ENCODE measurements at regions not wholly inside any gene's neighbourhood (a gene's known extent, or its start where the extent isn't known, plus 50 kb on each side); places are given as distances from the start of the nearest gene placed in this dataset.
"Not testable (repeated sequence)": the region's sequence is repeated elsewhere in the genome, so short reads cannot be mapped to it uniquely, and the experiment has no call there.

DNA sequence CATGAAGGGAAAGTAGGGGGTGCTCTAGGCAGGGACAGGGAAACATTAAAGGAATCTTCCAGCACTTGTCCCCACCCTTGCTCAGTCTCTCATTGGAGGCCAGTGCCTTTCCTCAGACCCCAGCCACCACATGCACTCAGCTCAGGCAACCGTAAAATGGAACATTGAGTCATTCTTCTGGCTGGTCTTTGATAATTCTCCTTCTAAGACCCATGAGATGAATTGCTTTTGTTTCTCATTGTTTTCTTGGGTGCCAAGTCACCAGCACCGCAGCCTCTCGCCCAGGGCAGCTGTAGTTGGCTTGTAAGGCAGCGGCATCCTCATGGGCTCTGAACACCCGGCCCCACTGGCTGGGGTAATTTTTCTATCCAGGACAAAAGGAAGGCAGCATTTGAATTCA, 108.2 kb downstream of the PHETA1 start:
- no peaks in the 10 kb centered on the region for H3K27me3 ChIP-seq (ENCODE audit: insufficient read depth, low read length)
- no peak overlapping the region for H2AK5ac ChIP-seq (ENCODE audit: low read length)
- no peak overlapping the region for H3K14ac ChIP-seq (ENCODE audit: low read length)
- H3K9ac ChIP-seq (ENCODE audit: low read length) = no peak overlapping the region
- H3K9me3 ChIP-seq (ENCODE audit: insufficient read depth, low read depth, low read length) = peaks cover 2% of the 10 kb centered on the region
- H3K27ac ChIP-seq (ENCODE audit: low read depth, low read length) = no peak overlapping the region
- no peaks in the 10 kb centered on the region for H3K4me1 ChIP-seq (ENCODE audit: control insufficient read depth in 1 of 2, insufficient read depth in 2 of 2, low read length in 2 of 2)
- no peak overlapping the region for H4K8ac ChIP-seq (ENCODE audit: low read depth, low read length)
- H4K12ac ChIP-seq (ENCODE audit: low read depth, low read length) = no peak overlapping the region
- no CpG with 5 or more reads among the region's 5 CpGs for WGBS (ENCODE audit: extremely low coverage, insufficient coverage, insufficient read length)
- H2BK120ac ChIP-seq (ENCODE audit: insufficient read depth, low read length, poor library complexity) = no peak overlapping the region
- no peaks in the 10 kb centered on the region for H3K36me3 ChIP-seq (ENCODE audit: control insufficient read depth in 1 of 2, insufficient read depth in 2 of 2, low read length in 2 of 2)
- H4K91ac ChIP-seq (ENCODE audit: low read depth, low read length) = no peak overlapping the region
- no peak overlapping the region for H3K18ac ChIP-seq (ENCODE audit: low read length)
- H3K79me2 ChIP-seq (ENCODE audit: control insufficient read depth, insufficient read depth, low read length, poor library complexity) = no peaks in the 10 kb centered on the region
- H3K23ac ChIP-seq (ENCODE audit: low read length) = no peak overlapping the region
- H3K4me3 ChIP-seq (ENCODE audit: low read depth, low read length) = no peak overlapping the region
- H3K4ac ChIP-seq (ENCODE audit: low read depth, low read length) = no peak overlapping the region
- no peak for DNase-seq
- H2AFZ ChIP-seq (ENCODE audit: insufficient read depth, low read length, poor library complexity) = no peak overlapping the region
- no peaks in the 10 kb centered on the region for H3K79me1 ChIP-seq (ENCODE audit: low read length)
- H3K4me2 ChIP-seq (ENCODE audit: low read length) = no peak overlapping the region
- H2BK12ac ChIP-seq (ENCODE audit: low read length) = no peak overlapping the region
- no peak overlapping the region for H2BK5ac ChIP-seq (ENCODE audit: low read depth, low read length, poor library complexity)

DNA sequence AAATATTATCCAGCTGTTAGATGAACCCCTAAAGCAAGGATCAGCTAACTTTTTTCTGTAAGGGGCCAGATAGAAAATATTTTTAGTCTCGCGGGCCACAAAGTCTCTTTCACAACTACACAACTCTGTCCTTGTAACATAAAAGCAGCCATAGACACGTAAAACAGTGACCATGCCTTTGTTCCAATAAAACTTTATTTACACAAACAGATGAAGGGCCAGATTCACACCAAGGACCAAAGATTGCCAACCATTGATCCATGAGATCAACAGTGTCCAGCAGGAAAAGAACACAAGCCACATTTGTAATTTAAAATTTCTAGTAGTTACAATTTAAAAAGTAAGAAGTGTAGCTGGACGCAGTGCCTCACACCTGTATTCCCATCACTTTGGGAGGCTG, 109.7 kb downstream of the PHETA1 start:
- WGBS (ENCODE audit: extremely low coverage, insufficient coverage, insufficient read length) = no CpG with 5 or more reads among the region's 4 CpGs
- H3K18ac ChIP-seq (ENCODE audit: low read length) = no peak overlapping the region

DNA sequence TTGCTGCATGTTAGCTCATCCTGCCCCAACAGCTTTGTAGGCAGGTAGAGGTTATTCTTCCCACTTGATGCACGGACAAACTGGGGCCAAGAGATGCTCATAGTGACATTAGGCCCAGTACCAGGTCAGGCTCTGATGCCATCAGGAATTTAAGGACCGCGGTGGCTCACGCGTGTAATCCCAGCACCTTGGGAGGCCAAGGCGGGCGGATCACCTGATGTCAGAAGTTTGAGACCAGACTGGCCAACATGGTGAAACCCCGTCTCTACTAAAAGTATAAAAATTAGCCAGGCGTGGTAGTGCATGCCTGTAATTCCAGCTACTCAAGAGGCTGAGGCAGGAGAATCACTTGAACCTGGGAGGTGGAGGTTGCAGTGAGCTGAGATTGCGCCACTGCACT, 110.8 kb downstream of the PHETA1 start:
- not testable (repeated sequence) for H3K23ac ChIP-seq (ENCODE audit: low read length); H3K36me3 ChIP-seq (ENCODE audit: control insufficient read depth in 1 of 2, insufficient read depth in 2 of 2, low read length in 2 of 2); H2AFZ ChIP-seq (ENCODE audit: insufficient read depth, low read length, poor library complexity); H3K9ac ChIP-seq (ENCODE audit: low read length); H3K4me2 ChIP-seq (ENCODE audit: low read length); H3K79me1 ChIP-seq (ENCODE audit: low read length); H2BK5ac ChIP-seq (ENCODE audit: low read depth, low read length, poor library complexity); H2AK5ac ChIP-seq (ENCODE audit: low read length); H4K12ac ChIP-seq (ENCODE audit: low read depth, low read length); H3K27me3 ChIP-seq (ENCODE audit: insufficient read depth, low read length); H2BK120ac ChIP-seq (ENCODE audit: insufficient read depth, low read length, poor library complexity); H3K4me1 ChIP-seq (ENCODE audit: control insufficient read depth in 1 of 2, insufficient read depth in 2 of 2, low read length in 2 of 2); H3K14ac ChIP-seq (ENCODE audit: low read length); H3K4me3 ChIP-seq (ENCODE audit: low read depth, low read length); H2BK12ac ChIP-seq (ENCODE audit: low read length); H4K91ac ChIP-seq (ENCODE audit: low read depth, low read length); H3K4ac ChIP-seq (ENCODE audit: low read depth, low read length); H4K8ac ChIP-seq (ENCODE audit: low read depth, low read length); H3K9me3 ChIP-seq (ENCODE audit: insufficient read depth, low read depth, low read length); H3K18ac ChIP-seq (ENCODE audit: low read length); H3K79me2 ChIP-seq (ENCODE audit: control insufficient read depth, insufficient read depth, low read length, poor library complexity); H3K27ac ChIP-seq (ENCODE audit: low read depth, low read length); DNase-seq
- no CpG with 5 or more reads among the region's 10 CpGs for WGBS (ENCODE audit: extremely low coverage, insufficient coverage, insufficient read length)

More for the DNA sequence above, 109.7 kb downstream of the PHETA1 start:
- Histone ChIP-seq H3K79me1 (ENCODE audit: low read length) (no peaks in the 10 kb centered on the region), H2BK5ac (ENCODE audit: low read depth, low read length, poor library complexity) (no peak overlapping the region), H4K8ac (ENCODE audit: low read depth, low read length) (no peak overlapping the region), H2BK120ac (ENCODE audit: insufficient read depth, low read length, poor library complexity) (no peak overlapping the region), H3K23ac (ENCODE audit: low read length) (no peak overlapping the region), H3K79me2 (ENCODE audit: control insufficient read depth, insufficient read depth, low read length, poor library complexity) (no peaks in the 10 kb centered on the region), H3K27me3 (ENCODE audit: insufficient read depth, low read length) (no peaks in the 10 kb centered on the region), H2BK12ac (ENCODE audit: low read length) (no peak overlapping the region), H4K12ac (ENCODE audit: low read depth, low read length) (no peak overlapping the region), H3K14ac (ENCODE audit: low read length) (no peak overlapping the region), H3K4me3 (ENCODE audit: low read depth, low read length) (no peak overlapping the region), H2AK5ac (ENCODE audit: low read length) (no peak overlapping the region), H3K27ac (ENCODE audit: low read depth, low read length) (no peak overlapping the region), H3K4me2 (ENCODE audit: low read length) (no peak overlapping the region), H3K36me3 (ENCODE audit: control insufficient read depth in 1 of 2, insufficient read depth in 2 of 2, low read length in 2 of 2) (no peaks in the 10 kb centered on the region), H3K9ac (ENCODE audit: low read length) (no peak overlapping the region), H4K91ac (ENCODE audit: low read depth, low read length) (no peak overlapping the region), H3K4me1 (ENCODE audit: control insufficient read depth in 1 of 2, insufficient read depth in 2 of 2, low read length in 2 of 2) (no peaks in the 10 kb centered on the region), H3K9me3 (ENCODE audit: insufficient read depth, low read depth, low read length) (peaks cover 2% of the 10 kb centered on the region), H2AFZ (ENCODE audit: insufficient read depth, low read length, poor library complexity) (no peak overlapping the region), H3K4ac (ENCODE audit: low read depth, low read length) (no peak overlapping the region)
- DNase-seq = no peak

DNA sequence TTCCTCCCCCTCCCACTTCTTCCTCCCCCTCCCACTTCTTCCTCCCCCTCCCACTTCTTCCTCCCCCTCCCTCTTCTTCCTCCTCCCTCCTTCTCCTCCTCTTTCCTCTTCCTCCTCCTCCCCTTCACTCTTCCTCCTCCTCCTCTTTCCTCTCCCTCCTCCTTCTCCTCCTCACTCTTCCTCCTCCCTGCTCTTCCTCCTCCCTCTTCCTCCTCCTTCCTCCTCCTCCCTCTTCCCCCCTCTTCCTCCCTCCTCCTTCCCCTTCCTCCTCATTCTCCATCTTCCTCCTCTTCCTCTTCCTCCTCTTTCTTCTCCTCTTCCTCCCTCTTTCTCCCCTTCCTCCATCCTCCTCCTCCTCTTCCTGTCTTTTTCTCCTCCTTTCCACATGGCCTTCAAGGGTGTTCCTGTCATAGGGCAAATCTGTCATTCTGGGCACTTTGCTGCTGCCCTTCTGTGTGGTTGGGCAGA, 111.4 kb downstream of the PHETA1 start:
- H3K23ac ChIP-seq (ENCODE audit: low read length) = no peak overlapping the region
- DNase-seq = no peak
- H2BK12ac ChIP-seq (ENCODE audit: low read length) = no peak overlapping the region
- H4K91ac ChIP-seq (ENCODE audit: low read depth, low read length) = no peak overlapping the region
- no peaks in the 10 kb centered on the region for H3K4me1 ChIP-seq (ENCODE audit: control insufficient read depth in 1 of 2, insufficient read depth in 2 of 2, low read length in 2 of 2)
- H3K27me3 ChIP-seq (ENCODE audit: insufficient read depth, low read length) = no peaks in the 10 kb centered on the region
- no peak overlapping the region for H3K27ac ChIP-seq (ENCODE audit: low read depth, low read length)
- no peaks in the 10 kb centered on the region for H3K36me3 ChIP-seq (ENCODE audit: control insufficient read depth in 1 of 2, insufficient read depth in 2 of 2, low read length in 2 of 2)
- no peak overlapping the region for H4K12ac ChIP-seq (ENCODE audit: low read depth, low read length)
- H2AFZ ChIP-seq (ENCODE audit: insufficient read depth, low read length, poor library complexity) = no peak overlapping the region
- no peak overlapping the region for H4K8ac ChIP-seq (ENCODE audit: low read depth, low read length)
- no peak overlapping the region for H3K9ac ChIP-seq (ENCODE audit: low read length)
- no peaks in the 10 kb centered on the region for H3K79me2 ChIP-seq (ENCODE audit: control insufficient read depth, insufficient read depth, low read length, poor library complexity)
- no peak overlapping the region for H3K4ac ChIP-seq (ENCODE audit: low read depth, low read length)
- no peak overlapping the region for H2BK5ac ChIP-seq (ENCODE audit: low read depth, low read length, poor library complexity)
- no peak overlapping the region for H3K18ac ChIP-seq (ENCODE audit: low read length)
- no peak overlapping the region for H3K4me2 ChIP-seq (ENCODE audit: low read length)
- H2AK5ac ChIP-seq (ENCODE audit: low read length) = no peak overlapping the region
- H3K14ac ChIP-seq (ENCODE audit: low read length) = no peak overlapping the region
- no peaks in the 10 kb centered on the region for H3K79me1 ChIP-seq (ENCODE audit: low read length)
- H3K9me3 ChIP-seq (ENCODE audit: insufficient read depth, low read depth, low read length) = peaks cover 2% of the 10 kb centered on the region
- no peak overlapping the region for H3K4me3 ChIP-seq (ENCODE audit: low read depth, low read length)
- H2BK120ac ChIP-seq (ENCODE audit: insufficient read depth, low read length, poor library complexity) = no peak overlapping the region
